RWPE1 (cell line): ENCODE measurements at regions not wholly inside any gene's neighbourhood (a gene's known extent, or its start where the extent isn't known, plus 50 kb on each side); places are given as distances from the start of the nearest gene placed in this dataset.

ENCODE experiments used
- CTCF ChIA-PET: fragments of 350-600 bp; sonication (Branson Sonifier 250); formaldehyde crosslinking; extraction: SDS; loops from one replicate; lab custom pipeline; 2021; lab: Yijun Ruan, JAX
- POLR2A ChIA-PET: fragments of 400-600 bp; formaldehyde crosslinking; extraction: SDS; loops from one replicate; lab custom pipeline; 2020; ENCODE audit warnings: antibody characterized with exemption; ENCODE audit not compliant: low non-redundant PET; lab: Yijun Ruan, JAX
- DNase-seq: peaks from one replicate; pipeline ENCODE4 v3.0.0; 2012; ENCODE audit warnings: low spot score
- H3K27ac ChIP-seq: fragments of 450-650 bp; 2 replicates; pipeline ENCODE4 v1.5.1; 2017
- CTCF ChIP-seq: fragments of 450-650 bp; conservative IDR thresholded peaks from 2 replicates; pipeline ENCODE4 v1.5.1; 2017; ENCODE audit warnings: low read depth, mild to moderate bottlenecking

- ChIA-PET POLR2A (no interaction called here), CTCF (no interaction called here)
- TF ChIP-seq CTCF: no peak
These were observed 260.5 kb upstream of the IRX3 start for GRCh38 chr16:54547052-54547451.

GRCh38 chr16:54546521-54546920, 259.9 kb upstream of the IRX3 start:
- no peak overlapping the region for H3K27ac ChIP-seq
- TF ChIP-seq CTCF: no peak
- POLR2A ChIA-PET: no interaction called here
- DNase-seq: no peak
- CTCF ChIA-PET: interaction anchor here (0.6 kb wide), 2 partner anchors 54 to 377 kb away, joined by 3 to 4 read pairs; no protein-coding TSS in a partner anchor

More at GRCh38 chr16:54547052-54547451, 260.5 kb upstream of the IRX3 start:
- H3K27ac ChIP-seq: no peak overlapping the region
- DNase-seq: no peak

GRCh38 chr16:54545854-54546511, 259.4 kb upstream of the IRX3 start:
- DNase-seq: no peak
- no peak for TF ChIP-seq CTCF
- H3K27ac ChIP-seq: no peak overlapping the region
- POLR2A ChIA-PET: no interaction called here
- CTCF ChIA-PET: interaction anchor here (0.6 kb wide), 2 partner anchors 55 to 377 kb away, joined by 3 to 4 read pairs; no protein-coding TSS in a partner anchor

- H3K27ac ChIP-seq: no peak overlapping the region
- ChIA-PET POLR2A (no interaction called here), CTCF (no interaction called here)
These were observed 258.1 kb upstream of the IRX3 start for GRCh38 chr16:54544553-54545180.

GRCh38 chr16:54542805-54543505, 256.4 kb upstream of the IRX3 start:
- ChIA-PET POLR2A (no interaction called here), CTCF (no interaction called here)
- no peak overlapping the region for H3K27ac ChIP-seq
- no peak for DNase-seq
- TF ChIP-seq CTCF: no peak

More at GRCh38 chr16:54544553-54545180, 258.1 kb upstream of the IRX3 start:
- TF ChIP-seq CTCF: no peak
- DNase-seq: no peak

- TF ChIP-seq CTCF: no peak
- no peak overlapping the region for H3K27ac ChIP-seq
- ChIA-PET POLR2A (no interaction called here), CTCF (interaction anchor here (0.6 to 0.7 kb wide), 2 partner anchors 35 to 366 kb away, joined by 3 read pairs; no protein-coding TSS in a partner anchor)
- no peak for DNase-seq
These were observed 254.1 kb upstream of the IRX3 start for GRCh38 chr16:54540525-54541180.
